Prostate gland (tissue), 2 donors: ENCODE measurements at regions not wholly inside any gene's neighbourhood (a gene's known extent, or its start where the extent isn't known, plus 50 kb on each side); places are given as distances from the start of the nearest gene placed in this dataset.

ENCODE experiments used
- CTCF ChIP-seq, 4 experiments: fragments of 200-600 bp in 2 of 4; fragments of 450-650 bp in 2 of 4; sonication (generic) in 2 of 4; IDR thresholded peaks; 1 replicate in 3 of 4; 2 replicates in 1 of 4; pipeline ENCODE4 v1.5.1; 2016 to 2019; ENCODE audit warnings: antibody characterized with exemption in 4 of 4, mild to moderate bottlenecking in 2 of 4, moderate library complexity in 2 of 4
- POLR2A ChIP-seq: fragments of 450-650 bp; IDR thresholded peaks from one replicate; pipeline ENCODE4 v1.6.1; 2016; ENCODE audit warnings: antibody characterized with exemption, mild to moderate bottlenecking
- POLR2AphosphoS5 ChIP-seq: sonication (generic); formaldehyde crosslinking; IDR thresholded peaks from one replicate; pipeline ENCODE4 v1.6.1; 2017; ENCODE audit warnings: antibody characterized with exemption

- TF ChIP-seq POLR2A (no peak), CTCF (IDR thresholded peaks at IDR 0.05) (no peak), POLR2AphosphoS5 (no peak)
Measured at GRCh38 chr6:22081709-22082108, 215.1 kb downstream of the PRL start.
